GM21381 (cell line): ENCODE measurements at regions not wholly inside any gene's neighbourhood (a gene's known extent, or its start where the extent isn't known, plus 50 kb on each side); places are given as distances from the start of the nearest gene placed in this dataset.
"Not testable (repeated sequence)": the region's sequence is repeated elsewhere in the genome, so short reads cannot be mapped to it uniquely, and the experiment has no call there.

Experiments used
- ATAC-seq: cut with Tn5 transposase; IDR thresholded peaks from one replicate; pipeline ENCODE4 v1.9.1; 2021; ENCODE audit warnings: mild to moderate bottlenecking, moderate library complexity; ENCODE audit not compliant: unreplicated experiment

- ATAC-seq = no peak
Measured at GRCh38 chr5:92548346-92548745, 1032.7 kb downstream of the NR2F1-AS1 start.

GRCh38 chr5:92544596-92544995 is 1036.4 kb downstream of the NR2F1-AS1 start:
- no peak for ATAC-seq

DNA sequence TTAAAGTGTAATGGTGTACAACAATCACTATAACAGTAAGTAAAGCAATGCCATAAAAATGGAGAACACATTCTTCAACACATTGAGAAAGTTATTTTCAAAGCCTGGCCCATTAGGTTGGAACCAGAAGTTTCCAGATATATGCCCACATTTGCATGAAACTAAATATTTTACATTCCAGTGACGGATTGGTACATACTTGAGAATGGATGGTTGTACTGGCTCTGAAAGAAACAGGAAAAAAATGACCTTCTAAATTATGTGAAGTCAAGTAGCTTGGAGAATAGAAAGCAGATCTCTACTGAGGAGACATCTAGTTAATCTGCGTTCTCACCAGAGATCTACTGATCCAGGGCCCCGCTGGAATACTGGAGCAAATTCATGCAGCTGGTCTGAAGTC is 1037.0 kb downstream of the NR2F1-AS1 start:
- no peak for ATAC-seq

GRCh38 chr5:92543201-92543600 is 1037.8 kb downstream of the NR2F1-AS1 start:
- no peak for ATAC-seq

GRCh38 chr5:92542017-92542416 is 1039.0 kb downstream of the NR2F1-AS1 start:
- ATAC-seq = not testable (repeated sequence)

DNA sequence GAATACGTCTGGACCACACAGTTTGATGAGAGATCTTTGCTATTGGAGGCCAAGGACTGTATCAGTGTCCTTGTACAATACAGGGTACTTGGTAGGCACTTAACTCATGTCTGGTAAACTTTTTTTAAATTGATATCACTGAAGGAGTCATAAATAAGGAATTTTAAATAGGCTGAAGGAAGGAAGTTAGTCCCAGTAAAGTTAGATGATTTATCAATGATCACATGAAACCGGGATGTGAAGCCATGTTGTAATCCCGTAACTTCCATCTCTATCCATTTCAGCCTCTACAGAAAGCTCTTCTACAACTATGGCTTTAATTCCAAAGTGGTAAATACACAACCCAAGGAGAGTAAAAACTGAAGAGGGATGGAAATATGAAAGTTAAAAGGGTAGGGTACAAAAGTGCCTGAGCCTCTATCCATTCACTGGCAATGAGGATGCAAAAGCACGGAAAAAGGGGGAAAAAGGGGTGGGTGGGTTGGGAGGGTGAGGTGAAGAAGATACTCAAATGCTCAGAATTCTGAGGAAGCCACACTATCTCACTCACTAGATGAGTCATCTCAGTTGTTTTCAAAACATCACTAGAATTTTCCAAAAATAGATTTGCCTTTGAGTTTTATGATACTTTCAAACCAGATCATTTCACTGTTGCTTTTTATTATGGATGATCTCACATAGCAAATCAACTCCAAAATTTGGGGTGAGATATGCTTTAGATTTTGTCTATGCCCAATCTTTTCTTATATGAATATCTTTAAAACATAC is 1053.5 kb downstream of the NR2F1-AS1 start:
- no peak for ATAC-seq

DNA sequence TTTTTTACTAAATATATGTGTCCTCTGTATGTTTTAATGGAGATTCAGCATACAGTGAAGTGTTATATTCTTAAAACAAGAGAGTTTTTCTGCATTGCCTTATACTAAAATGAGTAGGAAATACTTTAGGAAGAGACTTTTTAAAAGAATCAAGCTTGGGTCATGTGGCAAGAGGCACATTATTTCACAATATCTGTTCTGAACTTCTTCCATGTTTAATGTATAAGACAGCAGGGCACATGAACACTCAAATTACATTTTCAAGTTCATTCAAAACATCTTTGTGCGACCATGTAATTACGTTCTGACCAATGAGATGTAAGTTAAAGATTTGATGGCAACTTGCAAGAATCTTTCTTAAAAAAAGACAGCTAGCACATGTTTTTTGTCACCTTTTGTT is 1055.9 kb downstream of the NR2F1-AS1 start:
- no peak for ATAC-seq

DNA sequence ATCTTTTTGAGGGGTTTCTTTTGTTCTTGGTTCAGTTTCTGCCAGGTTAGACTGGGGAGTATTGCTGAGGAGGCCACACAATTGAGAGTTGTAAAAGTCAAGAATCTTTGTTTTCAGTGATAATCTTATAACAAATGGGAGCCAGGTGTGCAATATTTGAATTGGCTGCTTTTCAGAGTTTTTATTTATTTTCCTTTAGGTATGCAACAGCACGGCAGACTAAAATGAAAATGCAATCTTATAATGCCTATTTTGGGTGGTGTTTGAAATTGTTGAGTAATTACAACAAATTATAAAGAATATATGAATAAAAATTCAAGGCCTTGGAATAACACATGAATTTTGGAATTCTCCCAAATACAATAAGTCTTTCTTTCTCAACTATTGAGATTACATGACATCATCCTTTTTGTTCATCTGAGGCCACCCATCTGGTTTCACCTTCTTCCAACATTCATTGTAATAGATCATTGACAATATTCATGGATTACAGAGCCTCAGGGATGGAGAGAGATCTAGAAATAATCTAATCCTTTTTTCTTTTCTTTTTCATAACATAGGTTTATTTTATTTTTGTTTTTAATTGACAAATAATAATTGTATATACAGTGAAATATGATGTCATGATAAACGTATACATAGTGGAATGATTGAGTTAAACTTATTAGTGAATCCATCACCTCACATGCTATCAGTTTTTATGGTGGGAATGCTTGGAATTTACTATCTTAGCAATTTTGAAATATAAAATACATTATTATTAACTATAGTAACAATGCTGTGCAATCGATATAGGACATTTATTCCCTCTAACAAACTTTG is 1061.0 kb downstream of the NR2F1-AS1 start:
- no peak for ATAC-seq

DNA sequence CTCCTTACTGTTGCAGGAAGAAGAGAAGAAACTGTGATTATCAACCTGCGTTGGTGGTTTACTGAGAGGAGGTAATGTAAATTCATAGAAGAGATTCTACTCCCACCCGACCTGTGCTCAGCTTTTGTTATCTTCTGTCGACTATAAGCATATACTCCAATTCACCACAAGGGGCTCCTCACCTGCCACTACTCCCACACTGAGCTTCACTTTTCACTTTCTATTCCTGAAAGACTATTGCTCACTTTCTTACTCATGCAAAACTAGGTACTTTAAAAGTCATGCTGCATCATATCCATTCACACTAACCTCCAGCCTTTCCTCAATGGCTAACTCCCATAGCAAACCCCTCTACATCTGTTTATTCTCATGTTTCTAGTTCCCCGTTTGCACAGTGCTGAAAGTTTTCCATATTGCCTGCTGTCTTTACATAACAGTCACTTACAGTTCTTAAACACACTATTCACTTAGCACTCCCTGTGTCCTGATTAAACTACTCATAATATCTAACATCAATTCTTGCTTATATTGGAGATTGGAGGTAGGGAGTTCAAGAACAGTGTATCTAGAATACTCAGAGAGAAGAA is 1062.6 kb downstream of the NR2F1-AS1 start:
- ATAC-seq = peak; percentile 95

GRCh38 chr5:92514896-92515295 is 1066.1 kb downstream of the NR2F1-AS1 start:
- ATAC-seq = no peak

GRCh38 chr5:92513067-92513466 is 1068.0 kb downstream of the NR2F1-AS1 start:
- ATAC-seq = no peak

GRCh38 chr5:92508271-92508670 is 1072.7 kb downstream of the NR2F1-AS1 start:
- no peak for ATAC-seq

DNA sequence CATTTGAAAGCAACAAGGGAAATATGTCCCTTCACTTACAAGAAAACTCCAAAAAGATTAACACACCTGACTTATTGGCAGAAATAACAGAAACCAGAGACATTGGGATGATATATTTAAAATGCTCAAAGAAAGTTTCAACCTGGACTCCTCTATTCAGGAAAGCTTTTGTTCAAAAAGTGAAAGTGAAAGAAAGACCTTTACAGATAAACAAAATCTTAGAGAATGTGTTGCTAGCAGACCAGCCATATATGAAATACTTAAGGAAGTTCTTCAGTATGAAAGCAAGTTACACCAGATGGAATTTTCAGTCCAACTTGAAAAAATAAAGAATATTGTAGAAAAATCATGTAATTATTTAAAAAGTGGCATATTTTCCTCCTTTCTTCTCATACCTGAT is 1075.1 kb downstream of the NR2F1-AS1 start:
- ATAC-seq = no peak

GRCh38 chr5:92505145-92505544 is 1075.9 kb downstream of the NR2F1-AS1 start:
- no peak for ATAC-seq

- no peak for ATAC-seq
Measured at GRCh38 chr5:92504346-92504745, 1076.7 kb downstream of the NR2F1-AS1 start.

DNA sequence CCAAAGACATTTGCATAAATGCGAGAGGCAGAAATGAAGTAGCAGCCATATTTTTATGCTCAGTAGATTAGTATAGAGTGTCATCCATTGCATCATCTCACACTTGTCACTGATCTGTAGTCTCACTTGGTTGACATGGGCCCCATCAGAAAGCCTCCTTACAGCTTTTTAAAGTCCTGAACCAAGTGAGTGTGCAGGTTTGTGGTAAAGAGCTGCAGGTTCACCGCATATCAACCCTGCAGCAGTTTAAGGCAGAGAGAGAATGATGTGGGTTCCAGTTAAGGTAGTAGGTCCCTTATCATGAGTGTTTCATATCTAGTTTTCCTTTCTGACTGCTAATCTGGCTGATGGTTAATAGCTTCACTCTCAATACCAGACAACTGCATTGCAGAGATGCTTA is 1080.3 kb downstream of the NR2F1-AS1 start:
- ATAC-seq = no peak

GRCh38 chr5:92496545-92496944 is 1084.5 kb downstream of the NR2F1-AS1 start:
- ATAC-seq = no peak

GRCh38 chr5:92494508-92494907 is 1086.5 kb downstream of the NR2F1-AS1 start:
- ATAC-seq = no peak

GRCh38 chr5:92492908-92493307 is 1088.1 kb downstream of the NR2F1-AS1 start:
- no peak for ATAC-seq

GRCh38 chr5:92484484-92484883 is 1096.5 kb downstream of the NR2F1-AS1 start:
- ATAC-seq = no peak

- no peak for ATAC-seq
Measured at GRCh38 chr5:92472981-92473566, 1090.0 kb upstream of the ARRDC3 start.
